Vagina (tissue), 2 donors: ENCODE measurements at regions not wholly inside any gene's neighbourhood (a gene's known extent, or its start where the extent isn't known, plus 50 kb on each side); places are given as distances from the start of the nearest gene placed in this dataset.

Experiments used
- DNase-seq, 2 donors: peaks; one replicate each; pipeline ENCODE4 v3.0.0-alpha.2; 2017; ENCODE audit errors: extremely low spot score in 2 of 2
- H3K27ac ChIP-seq: fragments of 200-600 bp; sonication (generic); one replicate; pipeline ENCODE4 v1.5.1; 2019
- H3K27me3 ChIP-seq: fragments of 200-600 bp; sonication (generic); one replicate; pipeline ENCODE4 v1.5.1; 2019
- H3K36me3 ChIP-seq, 2 donors: fragments of 200-600 bp; sonication (generic); one replicate each; pipeline ENCODE4 v1.5.1; 2017 to 2019
- H3K4me1 ChIP-seq: fragments of 200-600 bp; sonication (generic); one replicate; pipeline ENCODE4 v1.5.1; 2019
- H3K4me3 ChIP-seq, 2 donors: fragments of 200-600 bp; sonication (generic); 1 replicate in 1 of 2; 2 replicates in 1 of 2; pipeline ENCODE4 v1.5.1; 2016 to 2019
- H3K9me3 ChIP-seq: fragments of 200-600 bp; sonication (generic); one replicate; pipeline ENCODE4 v1.5.1; 2019
- POLR2A ChIP-seq, 2 donors: fragments of 450-650 bp; IDR thresholded peaks; one replicate each; pipeline ENCODE4 v1.6.1; 2017; ENCODE audit warnings: antibody characterized with exemption in 2 of 2, mild to moderate bottlenecking in 2 of 2, moderate library complexity in 2 of 2
- POLR2AphosphoS5 ChIP-seq, 2 donors: sonication (generic); formaldehyde crosslinking; IDR thresholded peaks; one replicate each; pipeline ENCODE4 v1.9.0; 2017; ENCODE audit warnings: antibody characterized with exemption in 2 of 2, mild to moderate bottlenecking in 2 of 2, low read depth in 1 of 2; ENCODE audit not compliant: insufficient read depth in 1 of 2
- intact Hi-C: fragments of 100-400 bp; cut with DNase I; formaldehyde crosslinking; loops from one replicate; pipeline ENCODE4 v1.15.1; 2023
- TF ChIP-seq, protein P1 (sequence below), 3 experiments: fragments of 450-650 bp in 2 of 3; fragments of 200-600 bp in 1 of 3; sonication (generic) in 1 of 3; IDR thresholded peaks; one replicate each; pipeline ENCODE4 v1.5.1; 2017 to 2019; ENCODE audit warnings: antibody characterized with exemption in 3 of 3, mild to moderate bottlenecking in 2 of 3, moderate library complexity in 2 of 3

DNA sequence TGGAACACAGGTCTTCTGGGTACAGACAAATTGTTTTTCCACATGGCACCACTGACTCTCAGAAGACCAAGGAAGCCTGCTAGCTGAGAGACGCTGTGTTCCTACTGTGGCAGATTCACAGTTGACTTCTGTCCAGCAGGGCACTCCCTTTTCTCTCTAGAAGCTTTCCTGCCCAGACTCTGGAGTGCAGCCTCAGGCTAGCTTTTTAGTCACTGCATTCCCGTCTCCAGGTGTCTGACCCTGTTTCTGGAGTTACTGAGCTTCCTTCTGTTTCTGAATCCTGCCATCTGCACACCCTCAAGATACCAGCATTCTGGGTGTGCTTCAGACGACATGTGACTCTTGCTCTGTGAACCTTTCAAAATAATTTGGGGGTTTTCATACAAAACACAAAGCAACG lies 125.1 kb downstream of the TMEM200C start:
- no peak overlapping the region for H3K4me3 ChIP-seq
- no peaks in the 10 kb centered on the region for H3K36me3 ChIP-seq
- DNase-seq, result no peak
- no peaks in the 10 kb centered on the region for H3K9me3 ChIP-seq
- no peaks in the 10 kb centered on the region for H3K4me1 ChIP-seq
- H3K27me3 ChIP-seq, result no peaks in the 10 kb centered on the region
- intact Hi-C loops, result no loop called here
- no peak overlapping the region for H3K27ac ChIP-seq
- TF ChIP-seq POLR2A (IDR thresholded peaks at IDR 0.05) (no peak), POLR2AphosphoS5 (IDR thresholded peaks at IDR 0.05; ENCODE audit: insufficient read depth in 1 of 2, low read depth in 1 of 2) (no peak)
- TF ChIP-seq, protein P1, sequence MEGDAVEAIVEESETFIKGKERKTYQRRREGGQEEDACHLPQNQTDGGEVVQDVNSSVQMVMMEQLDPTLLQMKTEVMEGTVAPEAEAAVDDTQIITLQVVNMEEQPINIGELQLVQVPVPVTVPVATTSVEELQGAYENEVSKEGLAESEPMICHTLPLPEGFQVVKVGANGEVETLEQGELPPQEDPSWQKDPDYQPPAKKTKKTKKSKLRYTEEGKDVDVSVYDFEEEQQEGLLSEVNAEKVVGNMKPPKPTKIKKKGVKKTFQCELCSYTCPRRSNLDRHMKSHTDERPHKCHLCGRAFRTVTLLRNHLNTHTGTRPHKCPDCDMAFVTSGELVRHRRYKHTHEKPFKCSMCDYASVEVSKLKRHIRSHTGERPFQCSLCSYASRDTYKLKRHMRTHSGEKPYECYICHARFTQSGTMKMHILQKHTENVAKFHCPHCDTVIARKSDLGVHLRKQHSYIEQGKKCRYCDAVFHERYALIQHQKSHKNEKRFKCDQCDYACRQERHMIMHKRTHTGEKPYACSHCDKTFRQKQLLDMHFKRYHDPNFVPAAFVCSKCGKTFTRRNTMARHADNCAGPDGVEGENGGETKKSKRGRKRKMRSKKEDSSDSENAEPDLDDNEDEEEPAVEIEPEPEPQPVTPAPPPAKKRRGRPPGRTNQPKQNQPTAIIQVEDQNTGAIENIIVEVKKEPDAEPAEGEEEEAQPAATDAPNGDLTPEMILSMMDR (IDR thresholded peaks at IDR 0.05), result no peak

DNA sequence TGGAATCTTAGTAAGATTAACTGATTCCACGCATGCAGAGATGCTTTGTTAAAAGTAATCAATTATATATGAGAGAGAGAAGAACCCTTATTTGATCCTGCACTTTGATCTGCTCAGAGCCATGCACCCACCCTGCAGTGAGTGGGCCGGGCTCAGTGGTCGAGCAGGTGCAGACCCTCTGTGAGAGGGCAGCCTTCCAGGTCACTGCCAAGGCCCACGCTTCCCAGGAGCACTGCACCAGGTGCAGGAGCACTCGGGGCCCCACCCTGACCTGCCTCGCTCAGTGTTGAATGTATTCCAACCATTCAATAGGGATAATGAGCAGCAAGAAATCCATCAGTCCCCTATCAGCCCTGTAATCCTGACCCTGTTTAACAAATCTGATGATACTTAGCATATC lies 126.9 kb downstream of the TMEM200C start:
- no peaks in the 10 kb centered on the region for H3K4me1 ChIP-seq
- H3K27ac ChIP-seq, result no peak overlapping the region
- H3K36me3 ChIP-seq, result no peaks in the 10 kb centered on the region
- TF ChIP-seq, protein P1 (IDR thresholded peaks at IDR 0.05), result no peak
- TF ChIP-seq POLR2A (IDR thresholded peaks at IDR 0.05), result no peak
- no peak for TF ChIP-seq POLR2AphosphoS5 (IDR thresholded peaks at IDR 0.05; ENCODE audit: insufficient read depth in 1 of 2, low read depth in 1 of 2)
- intact Hi-C loops, result loop anchor here (5.0 kb wide), 1 partner anchor 389 kb away; no protein-coding TSS in a partner anchor
- H3K9me3 ChIP-seq, result no peaks in the 10 kb centered on the region
- no peak for DNase-seq
- H3K27me3 ChIP-seq, result no peaks in the 10 kb centered on the region
- no peak overlapping the region for H3K4me3 ChIP-seq

DNA sequence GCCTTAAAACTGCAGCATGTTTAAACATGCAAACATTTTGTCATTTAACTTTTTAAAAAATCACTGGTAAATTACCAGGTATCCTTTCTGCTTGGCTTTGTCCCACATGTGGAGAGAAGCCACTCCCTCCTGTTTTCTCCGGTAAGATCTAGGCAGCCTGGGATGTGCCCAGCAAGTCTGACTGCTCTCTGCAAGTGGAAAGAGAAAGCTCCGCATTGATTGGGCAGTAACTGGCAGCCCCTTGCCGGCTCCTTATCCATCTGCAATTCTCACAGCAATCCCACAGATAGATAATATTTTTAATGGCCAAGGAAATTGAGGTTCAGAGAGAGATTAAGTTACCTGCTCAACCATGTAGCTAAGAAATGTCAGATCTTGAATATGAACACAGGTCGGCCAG lies 136.1 kb downstream of the TMEM200C start:
- H3K36me3 ChIP-seq, result no peaks in the 10 kb centered on the region
- H3K27me3 ChIP-seq, result no peaks in the 10 kb centered on the region
- no peaks in the 10 kb centered on the region for H3K9me3 ChIP-seq
- DNase-seq, result no peak
- H3K27ac ChIP-seq, result no peak overlapping the region
- TF ChIP-seq POLR2A (IDR thresholded peaks at IDR 0.05) (no peak), POLR2AphosphoS5 (IDR thresholded peaks at IDR 0.05; ENCODE audit: insufficient read depth in 1 of 2, low read depth in 1 of 2) (no peak)
- TF ChIP-seq, protein P1 (IDR thresholded peaks at IDR 0.05), result no peak
- no peaks in the 10 kb centered on the region for H3K4me1 ChIP-seq
- H3K4me3 ChIP-seq, result no peak overlapping the region
- intact Hi-C loops, result no loop called here

DNA sequence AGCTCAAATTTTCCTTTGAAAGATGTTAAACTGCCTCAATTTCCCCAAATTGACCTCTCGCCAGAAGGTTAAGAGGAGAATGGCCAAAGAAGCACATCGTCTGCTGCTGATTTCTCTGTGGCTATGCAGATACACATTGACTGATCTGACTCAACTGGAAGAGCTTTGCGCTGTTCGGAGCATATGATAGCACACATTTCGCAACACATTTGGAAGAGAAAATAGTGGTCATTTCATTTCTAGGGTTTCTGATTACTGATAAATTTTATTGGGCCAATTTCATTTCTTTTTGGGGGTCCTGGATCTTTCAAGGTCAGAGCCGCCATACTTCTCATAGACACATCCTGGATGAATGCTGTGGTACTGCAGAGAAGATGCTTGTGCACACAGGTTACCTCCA lies 138.5 kb downstream of the TMEM200C start:
- DNase-seq, result no peak
- H3K4me3 ChIP-seq, result no peak overlapping the region
- intact Hi-C loops, result no loop called here
- TF ChIP-seq POLR2A (IDR thresholded peaks at IDR 0.05), result no peak
- TF ChIP-seq POLR2AphosphoS5 (IDR thresholded peaks at IDR 0.05; ENCODE audit: insufficient read depth in 1 of 2, low read depth in 1 of 2), result no peak
- TF ChIP-seq, protein P1 (IDR thresholded peaks at IDR 0.05), result no peak
- H3K36me3 ChIP-seq, result no peaks in the 10 kb centered on the region
- no peaks in the 10 kb centered on the region for H3K4me1 ChIP-seq
- no peaks in the 10 kb centered on the region for H3K9me3 ChIP-seq
- H3K27ac ChIP-seq, result no peak overlapping the region
- H3K27me3 ChIP-seq, result no peaks in the 10 kb centered on the region

DNA sequence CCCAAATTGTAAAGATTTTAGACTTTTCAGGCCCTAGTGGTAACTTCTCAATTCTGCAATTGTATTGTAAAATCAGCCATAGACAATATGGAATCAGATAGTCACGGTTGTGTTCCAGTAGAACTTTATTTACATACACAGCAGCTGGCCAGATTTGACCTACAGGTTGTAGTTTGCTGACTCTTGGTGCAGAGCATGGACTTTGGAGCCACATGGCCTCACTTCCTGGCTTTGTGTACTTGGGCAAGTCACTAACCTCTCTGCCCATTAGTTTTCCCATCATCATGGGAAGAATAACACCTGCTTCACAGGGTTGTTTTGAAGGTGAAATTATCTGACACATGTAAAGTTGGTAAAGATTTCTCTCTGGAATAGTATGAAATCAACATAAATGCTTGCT lies 147.6 kb downstream of the TMEM200C start:
- no peaks in the 10 kb centered on the region for H3K27me3 ChIP-seq
- intact Hi-C loops, result no loop called here
- no peak overlapping the region for H3K4me3 ChIP-seq
- no peak overlapping the region for H3K27ac ChIP-seq
- no peak for DNase-seq
- no peaks in the 10 kb centered on the region for H3K4me1 ChIP-seq
- H3K36me3 ChIP-seq, result no peaks in the 10 kb centered on the region
- H3K9me3 ChIP-seq, result no peaks in the 10 kb centered on the region
- no peak for TF ChIP-seq POLR2A (IDR thresholded peaks at IDR 0.05)
- TF ChIP-seq, protein P1 (IDR thresholded peaks at IDR 0.05), result no peak
